ENCODE measurements at regions not wholly inside any gene's neighbourhood (a gene's known extent, or its start where the extent isn't known, plus 50 kb on each side); places are given as distances from the start of the nearest gene placed in this dataset.

DNA sequence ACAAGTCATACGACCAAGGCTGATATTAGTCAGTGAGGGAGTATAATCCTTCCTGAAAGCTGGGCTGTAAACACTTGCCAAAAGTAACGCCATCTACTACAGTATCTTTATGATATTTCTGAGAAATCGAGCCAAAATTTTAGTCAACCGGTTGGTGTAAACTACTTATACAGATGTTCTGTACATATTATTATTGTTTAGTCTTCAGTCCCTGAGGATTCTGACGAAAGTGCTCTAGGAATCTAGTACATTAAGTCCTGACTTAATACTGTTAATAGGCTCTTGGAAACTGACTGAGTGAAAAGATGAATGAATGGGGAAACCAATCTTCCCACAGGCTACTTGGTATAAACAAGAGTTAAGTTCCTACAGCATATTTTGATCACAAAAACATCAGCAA is 274.3 kb downstream of the USP25 start:
- TF ChIP-seq, protein P1, sequence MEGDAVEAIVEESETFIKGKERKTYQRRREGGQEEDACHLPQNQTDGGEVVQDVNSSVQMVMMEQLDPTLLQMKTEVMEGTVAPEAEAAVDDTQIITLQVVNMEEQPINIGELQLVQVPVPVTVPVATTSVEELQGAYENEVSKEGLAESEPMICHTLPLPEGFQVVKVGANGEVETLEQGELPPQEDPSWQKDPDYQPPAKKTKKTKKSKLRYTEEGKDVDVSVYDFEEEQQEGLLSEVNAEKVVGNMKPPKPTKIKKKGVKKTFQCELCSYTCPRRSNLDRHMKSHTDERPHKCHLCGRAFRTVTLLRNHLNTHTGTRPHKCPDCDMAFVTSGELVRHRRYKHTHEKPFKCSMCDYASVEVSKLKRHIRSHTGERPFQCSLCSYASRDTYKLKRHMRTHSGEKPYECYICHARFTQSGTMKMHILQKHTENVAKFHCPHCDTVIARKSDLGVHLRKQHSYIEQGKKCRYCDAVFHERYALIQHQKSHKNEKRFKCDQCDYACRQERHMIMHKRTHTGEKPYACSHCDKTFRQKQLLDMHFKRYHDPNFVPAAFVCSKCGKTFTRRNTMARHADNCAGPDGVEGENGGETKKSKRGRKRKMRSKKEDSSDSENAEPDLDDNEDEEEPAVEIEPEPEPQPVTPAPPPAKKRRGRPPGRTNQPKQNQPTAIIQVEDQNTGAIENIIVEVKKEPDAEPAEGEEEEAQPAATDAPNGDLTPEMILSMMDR (conservative IDR thresholded peaks at IDR 0.05) = no peak
- TF ChIP-seq ZFX (IDR thresholded peaks at IDR 0.05) = no peak

Measured in C4-2B (cell line).